ENCODE measurements at regions not wholly inside any gene's neighbourhood (a gene's known extent, or its start where the extent isn't known, plus 50 kb on each side); places are given as distances from the start of the nearest gene placed in this dataset.

- TF ChIP-seq CTCF (conservative IDR thresholded peaks at IDR 0.05; ENCODE audit: low read depth in 2 of 2) (no peak), REST (IDR thresholded peaks at IDR 0.05; ENCODE audit: unreplicated experiment) (no peak), POLR2AphosphoS5 (IDR thresholded peaks at IDR 0.05; ENCODE audit: low read depth) (no peak), EZH2 (IDR thresholded peaks at IDR 0.05; ENCODE audit: low read depth, unreplicated experiment) (no peak), ETS1 (IDR thresholded peaks at IDR 0.05) (no peak), CREB1 (CRISPR knock-in tag; IDR thresholded peaks at IDR 0.05; ENCODE audit: low read depth) (no peak), EZH2phosphoT487 (IDR thresholded peaks at IDR 0.05; ENCODE audit: unreplicated experiment) (no peak), JUNB (IDR thresholded peaks at IDR 0.05; ENCODE audit: unreplicated experiment) (no peak), NANOG (IDR thresholded peaks at IDR 0.05; ENCODE audit: borderline replicate concordance) (no peak), STAT1 (IDR thresholded peaks at IDR 0.05; ENCODE audit: unreplicated experiment) (no peak)
These were observed 120.7 kb upstream of the TOPAZ1 start for GRCh38 chr3:44120721-44121582.
